NCI-H1930 (cell line): ENCODE measurements at regions not wholly inside any gene's neighbourhood (a gene's known extent, or its start where the extent isn't known, plus 50 kb on each side); places are given as distances from the start of the nearest gene placed in this dataset.

Source experiments
- DNase-seq, 2 experiments: peaks; one replicate each; lab custom pipeline; 2025; lab: John Stamatoyannopoulos, UW

- no peak for DNase-seq
These were observed 69.0 kb upstream of the GDF10 start for GRCh38 chr10:47230957-47231356.

- DNase-seq = no peak
These were observed 68.6 kb upstream of the GDF10 start for GRCh38 chr10:47231414-47231813.

DNA sequence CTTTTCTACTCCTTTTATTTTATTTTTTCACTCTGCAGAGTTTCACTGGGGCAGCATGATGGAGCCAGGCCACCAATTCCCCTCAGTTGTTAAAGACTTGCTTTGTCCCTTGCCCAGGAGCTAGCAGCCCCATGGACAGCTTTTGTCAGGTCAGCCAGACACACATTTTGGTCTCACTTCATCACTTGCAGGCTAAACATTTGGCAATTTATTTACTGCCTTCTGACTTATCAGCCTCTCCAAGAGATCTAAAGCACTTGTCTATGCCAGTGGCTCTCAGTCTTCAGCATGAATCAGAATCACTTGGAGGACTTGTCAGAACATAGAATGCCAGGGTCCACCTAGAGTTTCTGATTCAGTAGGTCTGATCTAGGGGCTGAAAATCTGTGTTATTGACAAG, 66.4 kb upstream of the GDF10 start:
- DNase-seq = no peak

GRCh38 chr10:47235484-47235883, 64.5 kb upstream of the GDF10 start:
- DNase-seq = no peak

DNA sequence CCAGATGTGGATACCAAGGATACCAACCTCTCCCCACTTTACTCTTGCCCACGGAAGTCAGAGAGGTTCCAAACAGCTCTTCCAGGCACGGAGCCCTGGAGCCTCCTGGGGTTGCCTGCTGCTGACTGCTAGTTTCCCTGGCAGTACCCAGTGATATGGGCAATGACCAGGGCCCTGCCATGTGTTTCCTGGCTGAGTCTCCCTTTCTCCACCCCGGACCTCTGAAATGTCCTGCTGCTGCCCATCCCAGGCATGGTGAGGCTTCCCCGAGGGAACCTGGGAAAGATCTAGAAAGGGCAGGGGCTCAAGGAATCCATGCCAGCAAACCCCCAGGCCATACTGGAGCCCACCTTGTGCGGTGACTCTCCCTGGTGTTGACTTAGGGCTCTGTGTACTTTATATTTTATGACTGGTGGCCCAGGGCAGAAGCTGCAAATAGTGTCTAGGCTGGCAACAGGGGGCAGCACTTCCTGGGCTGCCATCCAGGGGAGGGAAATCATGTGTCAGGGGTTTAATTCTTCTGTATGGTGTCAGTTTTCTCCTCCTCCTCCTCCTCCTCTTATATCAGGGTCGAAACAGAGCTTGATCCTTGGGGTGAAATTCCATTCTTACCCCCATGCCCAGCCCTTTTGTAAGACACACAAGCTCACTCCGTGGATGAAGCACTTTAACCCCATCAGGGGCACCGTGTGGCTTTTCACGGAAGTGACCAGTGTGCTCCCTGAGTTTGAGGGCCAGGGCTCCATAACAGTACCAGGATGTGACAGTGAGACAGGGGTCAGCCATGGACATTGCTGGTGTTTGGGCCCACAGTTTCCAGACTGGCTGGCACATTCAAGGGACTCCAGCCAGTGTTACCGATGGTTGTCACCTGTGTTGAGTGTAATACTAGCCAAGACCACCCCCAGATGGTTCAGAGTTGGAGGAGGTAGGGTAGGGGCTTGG, 62.4 kb upstream of the GDF10 start:
- no peak for DNase-seq

DNA sequence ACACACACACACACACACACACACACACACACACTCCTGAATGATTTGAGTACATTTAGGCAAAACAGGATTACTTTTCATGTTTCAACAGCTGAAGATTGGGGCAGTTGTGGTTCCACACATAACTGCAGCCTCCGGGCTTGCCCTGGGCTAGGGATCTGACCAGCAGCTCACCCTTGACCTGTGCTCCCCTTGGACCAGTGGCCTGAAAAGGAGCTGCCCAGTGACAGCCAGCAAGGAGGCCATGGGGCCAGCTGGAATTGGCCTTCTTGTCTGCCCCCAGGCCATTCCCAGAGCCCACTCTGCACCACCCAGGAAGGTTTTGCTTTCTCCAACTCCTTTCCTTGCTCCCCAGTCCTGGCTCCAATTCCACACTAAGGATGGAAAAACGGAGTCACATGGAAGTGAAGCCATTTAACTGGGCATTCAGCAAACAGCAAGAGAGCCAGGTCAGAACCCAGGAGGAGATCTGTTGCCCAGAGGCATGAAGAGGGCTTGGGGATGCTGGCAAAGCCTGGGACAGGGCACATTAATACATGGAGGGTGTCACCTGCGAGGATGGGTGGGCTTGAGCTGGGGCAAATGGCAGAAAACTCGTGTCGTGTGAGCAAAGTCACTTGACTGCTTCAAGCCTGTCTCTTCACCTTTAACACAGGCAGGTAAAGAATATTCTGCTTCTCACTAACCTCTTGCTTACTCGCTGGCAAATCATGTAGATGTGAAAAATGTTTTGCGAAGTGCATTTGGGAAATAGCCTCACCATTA, 61.5 kb upstream of the GDF10 start:
- no peak for DNase-seq

- DNase-seq = no peak
These were observed 60.8 kb upstream of the GDF10 start for GRCh38 chr10:47239211-47239610.

- DNase-seq = no peak
These were observed 59.8 kb upstream of the GDF10 start for GRCh38 chr10:47240173-47240572.

- no peak for DNase-seq
These were observed 58.7 kb upstream of the GDF10 start for GRCh38 chr10:47241256-47241655.

DNA sequence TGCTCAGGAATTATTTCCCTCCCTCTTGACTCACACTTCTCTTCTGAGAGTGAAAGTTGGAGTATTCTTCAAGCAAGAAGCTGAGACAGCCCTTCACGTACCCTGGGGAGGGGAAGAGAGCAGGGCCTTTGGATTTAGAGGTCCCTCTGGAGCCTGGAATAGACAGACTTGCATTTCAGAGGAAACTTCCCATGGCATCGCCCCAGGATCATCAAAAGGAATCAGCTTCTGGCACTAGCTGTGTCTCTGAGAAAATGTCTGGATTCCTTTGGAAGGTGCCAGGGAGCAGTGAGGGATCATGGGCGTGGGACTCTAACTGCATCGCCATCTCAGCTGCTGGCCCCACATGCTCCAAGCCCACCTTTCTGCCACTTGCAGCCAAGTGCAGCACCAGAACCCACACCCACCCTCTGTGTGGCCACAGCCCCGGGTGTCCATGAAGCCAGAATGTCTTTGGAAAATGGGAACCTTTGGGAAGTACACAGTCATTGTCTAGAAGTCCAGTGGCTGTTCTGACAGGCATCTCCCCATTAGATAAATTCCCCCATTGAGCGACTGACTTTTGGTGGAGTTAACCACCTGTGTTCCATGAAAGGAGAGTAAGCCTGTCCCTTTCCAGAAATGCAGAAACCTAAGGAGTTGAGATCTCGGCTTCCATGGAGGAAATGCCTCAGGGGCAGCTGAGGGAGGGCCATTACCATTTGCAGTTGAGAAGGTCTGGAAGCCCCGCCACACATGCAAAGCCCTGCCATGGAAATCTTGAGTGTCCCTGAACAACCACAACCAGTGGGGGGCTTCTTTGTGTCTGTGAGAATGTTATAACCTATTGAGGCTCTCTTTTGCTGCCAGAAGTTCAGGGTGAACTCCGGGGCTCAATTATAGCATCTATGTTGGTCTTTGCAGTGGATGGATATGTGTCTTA, 57.8 kb upstream of the GDF10 start:
- DNase-seq = no peak

DNA sequence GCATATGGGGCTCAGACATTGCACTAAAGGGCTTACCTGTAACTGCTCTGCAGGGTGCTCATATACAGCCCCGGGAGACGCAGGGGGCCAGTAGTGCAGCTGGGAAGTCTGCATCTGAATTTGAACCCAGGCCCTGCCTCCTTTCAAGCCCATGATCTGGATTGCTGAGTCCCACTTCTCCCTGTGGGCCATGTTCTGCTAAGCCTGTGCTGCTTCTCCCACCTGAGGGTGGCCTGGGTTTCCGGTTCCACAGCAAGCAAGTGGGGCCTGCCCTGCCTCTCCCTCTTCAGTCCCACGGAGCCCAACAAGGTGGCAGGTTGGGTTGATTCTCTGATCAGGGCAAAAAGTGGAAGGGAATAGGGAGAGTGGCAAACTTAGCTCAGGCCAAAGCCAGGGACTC, 56.6 kb upstream of the GDF10 start:
- no peak for DNase-seq

DNA sequence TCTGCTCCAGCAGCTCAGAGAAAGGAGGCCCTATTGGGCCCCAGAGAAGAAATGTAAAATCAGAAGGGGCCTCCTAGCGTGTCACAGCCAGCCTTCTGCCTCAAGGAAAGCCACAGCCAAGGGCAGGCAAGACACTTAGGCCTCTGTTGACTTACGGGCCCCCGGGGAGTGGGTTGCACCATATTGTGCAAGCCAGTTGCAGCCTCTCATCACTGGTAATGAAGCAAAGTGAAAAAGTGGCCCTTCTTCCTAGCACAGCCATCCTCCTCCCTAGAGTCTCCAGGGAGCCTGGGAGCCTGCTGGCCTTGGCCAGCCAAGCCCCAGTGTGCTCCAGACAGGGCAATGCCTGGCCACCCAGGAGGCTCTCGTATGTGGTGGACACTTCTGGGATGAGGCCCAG, 56.2 kb upstream of the GDF10 start:
- no peak for DNase-seq

GRCh38 chr10:47244560-47245500, 55.2 kb upstream of the GDF10 start:
- no peak for DNase-seq

DNA sequence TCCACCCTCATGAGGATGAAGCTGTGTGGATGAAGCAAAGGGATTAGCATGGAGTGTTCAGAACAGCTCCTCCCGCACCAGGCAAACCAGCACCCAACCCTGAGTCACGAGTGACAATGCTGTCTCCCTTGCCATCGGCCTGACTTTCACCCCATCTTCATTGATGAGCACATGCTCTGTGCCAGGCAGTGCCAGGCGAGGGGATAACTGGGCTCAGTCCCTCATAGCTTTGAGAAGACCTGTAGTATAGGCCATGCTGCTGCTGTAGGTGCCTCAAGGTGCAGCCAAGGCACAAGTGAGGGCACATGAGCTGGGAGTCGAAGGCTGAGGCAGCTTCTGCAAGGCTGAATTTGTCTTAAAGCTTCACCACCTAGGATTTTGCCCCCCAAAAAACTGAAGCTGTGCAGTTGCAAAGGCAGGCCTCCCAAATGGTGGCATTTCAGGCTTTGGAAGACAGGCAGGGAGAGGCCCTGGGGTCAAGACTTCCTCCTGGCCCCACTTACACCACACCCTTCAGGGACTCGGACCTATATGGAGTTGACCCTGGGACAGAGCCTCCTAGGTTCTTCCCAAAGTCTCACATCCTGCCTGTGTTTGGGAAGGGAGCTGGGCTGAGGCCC, 54.2 kb upstream of the GDF10 start:
- no peak for DNase-seq

GRCh38 chr10:47246406-47247147, 53.4 kb upstream of the GDF10 start:
- no peak for DNase-seq

- DNase-seq = no peak
These were observed 52.6 kb upstream of the GDF10 start for GRCh38 chr10:47247148-47248059.

DNA sequence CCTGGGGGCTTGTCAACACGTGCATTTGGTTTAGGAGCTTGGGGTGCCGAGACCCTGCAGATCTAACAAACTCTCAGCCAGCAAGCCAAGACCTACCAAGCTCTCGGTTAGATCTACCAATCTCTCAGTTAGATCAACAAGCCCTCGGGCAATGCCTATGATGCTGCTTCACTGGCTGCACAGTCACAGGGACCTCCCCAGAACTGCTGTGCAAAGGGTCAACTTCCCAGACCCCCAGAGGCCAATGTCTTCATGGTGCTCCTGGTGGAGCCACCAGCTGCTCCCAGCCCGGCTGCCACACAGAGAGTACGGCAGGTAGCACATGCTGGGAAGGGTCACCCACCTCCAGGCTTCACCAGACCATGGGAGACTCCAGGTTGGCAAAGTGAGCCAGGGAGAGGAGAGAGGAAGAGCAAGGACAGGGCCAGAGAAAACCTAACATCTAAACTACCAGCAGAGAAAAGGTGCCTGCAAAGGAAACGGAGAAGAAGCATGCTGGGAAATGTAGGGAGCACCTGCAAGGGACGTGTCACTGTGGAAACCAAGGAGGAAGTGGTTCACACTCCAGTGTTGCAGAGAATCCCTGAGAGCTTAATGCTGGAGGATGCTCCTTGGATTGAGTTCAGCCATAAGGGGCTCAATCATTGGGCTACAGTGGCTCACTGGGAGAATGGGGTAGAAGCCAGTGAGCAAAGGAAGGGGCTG, 51.5 kb upstream of the GDF10 start:
- DNase-seq = no peak

GRCh38 chr10:47249881-47250280, 50.1 kb upstream of the GDF10 start:
- no peak for DNase-seq
